ENCODE measurements at regions not wholly inside any gene's neighbourhood (a gene's known extent, or its start where the extent isn't known, plus 50 kb on each side); places are given as distances from the start of the nearest gene placed in this dataset.

GRCh38 chr18:10124557-10124956 lies 210.7 kb downstream of the VAPA start:
- H3K4me3 ChIP-seq (ENCODE audit: severe bottlenecking) = no peak overlapping the region
- H3K27ac ChIP-seq (ENCODE audit: poor library complexity, severe bottlenecking) = no peak overlapping the region
- no peaks in the 10 kb centered on the region for H3K9me3 ChIP-seq (ENCODE audit: severe bottlenecking)
- DNase-seq (ENCODE audit: low spot score) = no peak
- H3K27me3 ChIP-seq (ENCODE audit: insufficient read depth, poor library complexity, severe bottlenecking) = no peaks in the 10 kb centered on the region
- H3K4me1 ChIP-seq (ENCODE audit: insufficient read depth, poor library complexity, severe bottlenecking) = peaks cover 22% of the 10 kb centered on the region
- ATAC-seq (ENCODE audit: low read depth) = no peak
- no peak for TF ChIP-seq CTCF (IDR thresholded peaks at IDR 0.05; ENCODE audit: poor library complexity, severe bottlenecking)
- H3K36me3 ChIP-seq (ENCODE audit: low read depth) = no peaks in the 10 kb centered on the region

- peaks cover 22% of the 10 kb centered on the region for H3K4me1 ChIP-seq (ENCODE audit: insufficient read depth, poor library complexity, severe bottlenecking)
- no peak for DNase-seq (ENCODE audit: low spot score)
- TF ChIP-seq CTCF (IDR thresholded peaks at IDR 0.05; ENCODE audit: poor library complexity, severe bottlenecking) = no peak
- H3K27me3 ChIP-seq (ENCODE audit: insufficient read depth, poor library complexity, severe bottlenecking) = no peaks in the 10 kb centered on the region
- no peaks in the 10 kb centered on the region for H3K9me3 ChIP-seq (ENCODE audit: severe bottlenecking)
- no peak overlapping the region for H3K4me3 ChIP-seq (ENCODE audit: severe bottlenecking)
- ATAC-seq (ENCODE audit: low read depth) = no peak
- H3K36me3 ChIP-seq (ENCODE audit: low read depth) = no peaks in the 10 kb centered on the region
- no peak overlapping the region for H3K27ac ChIP-seq (ENCODE audit: poor library complexity, severe bottlenecking)
Observed at GRCh38 chr18:10124967-10125366, 211.2 kb downstream of the VAPA start.

- H3K9me3 ChIP-seq (ENCODE audit: severe bottlenecking) = no peaks in the 10 kb centered on the region
- no peak for TF ChIP-seq CTCF (IDR thresholded peaks at IDR 0.05; ENCODE audit: poor library complexity, severe bottlenecking)
- no peaks in the 10 kb centered on the region for H3K36me3 ChIP-seq (ENCODE audit: low read depth)
- DNase-seq (ENCODE audit: low spot score) (no peak), ATAC-seq (ENCODE audit: low read depth) (no peak)
- H3K27ac ChIP-seq (ENCODE audit: poor library complexity, severe bottlenecking) = no peak overlapping the region
- H3K4me3 ChIP-seq (ENCODE audit: severe bottlenecking) = no peak overlapping the region
- H3K4me1 ChIP-seq (ENCODE audit: insufficient read depth, poor library complexity, severe bottlenecking) = peaks cover 9% of the 10 kb centered on the region
- no peaks in the 10 kb centered on the region for H3K27me3 ChIP-seq (ENCODE audit: insufficient read depth, poor library complexity, severe bottlenecking)
Observed at GRCh38 chr18:10127729-10128128, 213.9 kb downstream of the VAPA start.

GRCh38 chr18:10128921-10129501 lies 215.2 kb downstream of the VAPA start:
- H3K27me3 ChIP-seq (ENCODE audit: insufficient read depth, poor library complexity, severe bottlenecking) = no peaks in the 10 kb centered on the region
- DNase-seq (ENCODE audit: low spot score) (no peak), ATAC-seq (ENCODE audit: low read depth) (no peak)
- TF ChIP-seq CTCF (IDR thresholded peaks at IDR 0.05; ENCODE audit: poor library complexity, severe bottlenecking) = no peak
- H3K36me3 ChIP-seq (ENCODE audit: low read depth) = no peaks in the 10 kb centered on the region
- no peaks in the 10 kb centered on the region for H3K4me1 ChIP-seq (ENCODE audit: insufficient read depth, poor library complexity, severe bottlenecking)
- H3K27ac ChIP-seq (ENCODE audit: poor library complexity, severe bottlenecking) = no peak overlapping the region
- H3K9me3 ChIP-seq (ENCODE audit: severe bottlenecking) = no peaks in the 10 kb centered on the region
- no peak overlapping the region for H3K4me3 ChIP-seq (ENCODE audit: severe bottlenecking)

- Histone ChIP-seq H3K9me3 (ENCODE audit: severe bottlenecking) (no peaks in the 10 kb centered on the region), H3K27me3 (ENCODE audit: insufficient read depth, poor library complexity, severe bottlenecking) (no peaks in the 10 kb centered on the region)
- ATAC-seq (ENCODE audit: low read depth) = no peak
Observed at GRCh38 chr18:10130606-10131005, 216.8 kb downstream of the VAPA start.

More at GRCh38 chr18:10130606-10131005, 216.8 kb downstream of the VAPA start:
- no peak for TF ChIP-seq CTCF (IDR thresholded peaks at IDR 0.05; ENCODE audit: poor library complexity, severe bottlenecking)
- no peak overlapping the region for H3K4me3 ChIP-seq (ENCODE audit: severe bottlenecking)
- no peaks in the 10 kb centered on the region for H3K36me3 ChIP-seq (ENCODE audit: low read depth)
- H3K4me1 ChIP-seq (ENCODE audit: insufficient read depth, poor library complexity, severe bottlenecking) = no peaks in the 10 kb centered on the region
- H3K27ac ChIP-seq (ENCODE audit: poor library complexity, severe bottlenecking) = no peak overlapping the region
- no peak for DNase-seq (ENCODE audit: low spot score)

All from RWPE2 (cell line).